IMR-90 (cell line): ENCODE measurements at regions not wholly inside any gene's neighbourhood (a gene's known extent, or its start where the extent isn't known, plus 50 kb on each side); places are given as distances from the start of the nearest gene placed in this dataset.
"Not testable (repeated sequence)": the region's sequence is repeated elsewhere in the genome, so short reads cannot be mapped to it uniquely, and the experiment has no call there.

Experiments used
- BHLHE40 ChIP-seq: fragments of 150-350 bp; IDR thresholded peaks from 2 replicates; pipeline ENCODE4 v1.6.1; 2016; ENCODE audit warnings: mild to moderate bottlenecking, low read depth, low read length
- CEBPB ChIP-seq: IDR thresholded peaks from 2 replicates; pipeline ENCODE4 v1.6.1; 2012; ENCODE audit warnings: low read depth, low read length, improper control_type of control experiment
- CHD1 ChIP-seq: IDR thresholded peaks from 2 replicates; pipeline ENCODE4 v1.6.1; 2012; ENCODE audit warnings: low read depth, low read length, improper control_type of control experiment
- CTCF ChIP-seq: conservative IDR thresholded peaks from 2 replicates; pipeline ENCODE4 v1.5.1; 2012; ENCODE audit warnings: mild to moderate bottlenecking, low read depth, low read length, improper control_type of control experiment
- FOS ChIP-seq: fragments of 150-350 bp; IDR thresholded peaks from 2 replicates; pipeline ENCODE4 v1.6.1; 2016; ENCODE audit warnings: low read depth, low read length
- MAFK ChIP-seq: IDR thresholded peaks from 2 replicates; pipeline ENCODE4 v1.6.1; 2012; ENCODE audit warnings: low read depth, low read length, improper control_type of control experiment
- MXI1 ChIP-seq: IDR thresholded peaks from 2 replicates; pipeline ENCODE4 v1.6.1; 2012; ENCODE audit warnings: low read depth, mild to moderate bottlenecking, low read length, moderate library complexity, borderline replicate concordance
- POLR2A ChIP-seq: IDR thresholded peaks from 2 replicates; pipeline ENCODE4 v1.6.1; 2012; ENCODE audit warnings: mild to moderate bottlenecking, low read depth, low read length
- RAD21 ChIP-seq: IDR thresholded peaks from 2 replicates; pipeline ENCODE4 v1.6.1; 2012; ENCODE audit warnings: low read length, improper control_type of control experiment
- RCOR1 ChIP-seq: IDR thresholded peaks from 2 replicates; pipeline ENCODE4 v1.6.1; 2012; ENCODE audit warnings: mild to moderate bottlenecking, low read length, improper control_type of control experiment; ENCODE audit not compliant: insufficient replicate concordance
- RFX5 ChIP-seq: IDR thresholded peaks from 2 replicates; pipeline ENCODE4 v1.8.0; 2012; ENCODE audit warnings: low read depth, mild to moderate bottlenecking, low read length, moderate library complexity
- SMC3 ChIP-seq: fragments of 150-350 bp; IDR thresholded peaks from 2 replicates; pipeline ENCODE4 v1.6.1; 2016; ENCODE audit warnings: low read depth, mild to moderate bottlenecking, antibody characterized with exemption, low read length, moderate library complexity
- TF ChIP-seq, protein P1 (sequence below): fragments of 150-350 bp; IDR thresholded peaks from 2 replicates; pipeline ENCODE4 v1.6.1; 2017; ENCODE audit warnings: mild to moderate bottlenecking, antibody characterized with exemption, low read length, low read depth

DNA sequence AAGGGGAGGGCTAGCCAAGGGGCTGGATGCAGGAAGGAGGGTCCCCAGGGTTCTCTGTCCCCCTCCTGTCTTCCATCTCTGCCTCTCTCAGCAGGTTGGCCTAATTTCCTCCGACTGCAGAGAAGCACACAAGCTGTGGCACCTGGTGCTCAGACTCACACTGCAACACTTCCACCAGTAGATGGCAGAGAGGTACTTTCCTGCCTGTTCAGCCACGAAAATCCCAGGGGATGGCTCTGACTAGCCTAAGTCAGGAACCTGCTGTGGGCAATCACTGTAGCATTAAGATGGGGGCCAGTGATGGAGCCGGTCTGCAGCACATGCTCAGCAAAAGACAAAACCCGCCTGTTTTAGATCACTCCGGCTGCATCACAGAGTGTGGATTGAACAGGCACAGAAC lies 2721.7 kb upstream of the TPTE start:
- TF ChIP-seq BHLHE40, RFX5, POLR2A, CEBPB, CTCF, RAD21, MAFK, MXI1, SMC3, RCOR1, FOS, CHD1: not testable (repeated sequence)
- TF ChIP-seq, protein P1, sequence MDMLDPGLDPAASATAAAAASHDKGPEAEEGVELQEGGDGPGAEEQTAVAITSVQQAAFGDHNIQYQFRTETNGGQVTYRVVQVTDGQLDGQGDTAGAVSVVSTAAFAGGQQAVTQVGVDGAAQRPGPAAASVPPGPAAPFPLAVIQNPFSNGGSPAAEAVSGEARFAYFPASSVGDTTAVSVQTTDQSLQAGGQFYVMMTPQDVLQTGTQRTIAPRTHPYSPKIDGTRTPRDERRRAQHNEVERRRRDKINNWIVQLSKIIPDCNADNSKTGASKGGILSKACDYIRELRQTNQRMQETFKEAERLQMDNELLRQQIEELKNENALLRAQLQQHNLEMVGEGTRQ: not testable (repeated sequence)
